DOHH2 (cell line): ENCODE measurements at regions not wholly inside any gene's neighbourhood (a gene's known extent, or its start where the extent isn't known, plus 50 kb on each side); places are given as distances from the start of the nearest gene placed in this dataset.

Experiments used
- H3F3A ChIP-seq: fragments of 200-600 bp; sonication (generic), shearing (Covaris generic); 2 replicates; pipeline ENCODE4 v1.6.0; 2016; ENCODE audit warnings: antibody characterized with exemption, mild to moderate bottlenecking; ENCODE audit not compliant: control insufficient read depth, insufficient read depth
- H3K27ac ChIP-seq: fragments of 200-600 bp; sonication (generic); 2 replicates; pipeline ENCODE4 v1.5.1; 2014; ENCODE audit warnings: low read depth, mild to moderate bottlenecking, low read length, moderate library complexity
- H3K27me3 ChIP-seq: fragments of 200-600 bp; sonication (generic); 2 replicates; pipeline ENCODE4 v1.6.1; 2014; ENCODE audit warnings: mild to moderate bottlenecking, low read length, mixed read lengths; ENCODE audit not compliant: control insufficient read depth
- H3K36me3 ChIP-seq: fragments of 200-600 bp; sonication (generic); 2 replicates; pipeline ENCODE4 v1.6.1; 2014; ENCODE audit warnings: mild to moderate bottlenecking, low read length, moderate library complexity, mixed read lengths; ENCODE audit not compliant: control insufficient read depth
- H3K4me1 ChIP-seq: fragments of 200-600 bp; sonication (generic); 2 replicates; pipeline ENCODE4 v1.6.1; 2014; ENCODE audit warnings: mild to moderate bottlenecking, low read length, mixed read lengths; ENCODE audit not compliant: control insufficient read depth
- H3K4me2 ChIP-seq: fragments of 200-600 bp; sonication (generic); 2 replicates; pipeline ENCODE4 v1.6.0; 2014; ENCODE audit warnings: mild to moderate bottlenecking, low read length, moderate library complexity
- H3K4me3 ChIP-seq: fragments of 200-600 bp; sonication (generic); 2 replicates; pipeline ENCODE4 v1.5.1; 2014; ENCODE audit warnings: mild to moderate bottlenecking, low read length, mixed read lengths
- H3K79me2 ChIP-seq: fragments of 200-600 bp; sonication (generic); 2 replicates; pipeline ENCODE4 v1.6.1; 2014; ENCODE audit warnings: mild to moderate bottlenecking, low read length, mixed read lengths; ENCODE audit not compliant: control insufficient read depth
- H3K9me2 ChIP-seq: fragments of 200-600 bp; sonication (generic); replicated peaks from 2 replicates; pipeline ENCODE4 v1.6.1; 2014; ENCODE audit warnings: mild to moderate bottlenecking, low read length, mixed read lengths; ENCODE audit not compliant: control insufficient read depth
- H3K9me3 ChIP-seq: fragments of 200-600 bp; sonication (generic); 2 replicates; pipeline ENCODE4 v1.6.1; 2014; ENCODE audit warnings: antibody characterized with exemption, low read length, mixed read lengths; ENCODE audit not compliant: control insufficient read depth, insufficient read depth
- H4K20me1 ChIP-seq: fragments of 200-600 bp; sonication (generic); 2 replicates; pipeline ENCODE4 v1.6.0; 2014; ENCODE audit warnings: low read depth, mild to moderate bottlenecking, antibody characterized with exemption, low read length, moderate library complexity; ENCODE audit not compliant: control insufficient read depth, insufficient read depth
- CTCF ChIP-seq: fragments of 200-600 bp; sonication (generic); IDR thresholded peaks from one replicate; pipeline ENCODE4 v1.5.1; 2014; ENCODE audit warnings: antibody characterized with exemption, mild to moderate bottlenecking, low read depth, low read length; ENCODE audit not compliant: poor library complexity, severe bottlenecking
- EZH2phosphoT487 ChIP-seq: fragments of 200-600 bp; sonication (generic); IDR thresholded peaks from 2 replicates; pipeline ENCODE4 v1.6.1; 2017; ENCODE audit warnings: borderline replicate concordance, mild to moderate bottlenecking, antibody characterized with exemption, low read length, moderate library complexity, mixed read lengths

GRCh38 chr1:209095627-209096595, 487.6 kb upstream of the CAMK1G start:
- H3K4me2 ChIP-seq, result no peak overlapping the region
- no peaks in the 10 kb centered on the region for H4K20me1 ChIP-seq
- H3K4me1 ChIP-seq, result no peaks in the 10 kb centered on the region
- H3K9me2 ChIP-seq, result peaks cover 2% of the 10 kb centered on the region
- no peaks in the 10 kb centered on the region for H3K36me3 ChIP-seq
- no peaks in the 10 kb centered on the region for H3K27me3 ChIP-seq
- no peak overlapping the region for H3K27ac ChIP-seq
- no peaks in the 10 kb centered on the region for H3F3A ChIP-seq
- no peak for TF ChIP-seq CTCF
- no peak for TF ChIP-seq EZH2phosphoT487
- H3K79me2 ChIP-seq, result no peaks in the 10 kb centered on the region
- H3K9me3 ChIP-seq, result no peaks in the 10 kb centered on the region
- no peak overlapping the region for H3K4me3 ChIP-seq

- Histone ChIP-seq H3K4me1 (no peaks in the 10 kb centered on the region), H3K27ac (no peak overlapping the region), H3K9me3 (no peaks in the 10 kb centered on the region), H3K9me2 (no peaks in the 10 kb centered on the region; the same call in 1 of the 2 replicates), H3K36me3 (no peaks in the 10 kb centered on the region), H3K4me2 (no peak overlapping the region), H3K27me3 (no peaks in the 10 kb centered on the region), H3K79me2 (no peaks in the 10 kb centered on the region), H3K4me3 (no peak overlapping the region), H4K20me1 (no peaks in the 10 kb centered on the region), H3F3A (no peaks in the 10 kb centered on the region)
- TF ChIP-seq EZH2phosphoT487, result no peak
- no peak for TF ChIP-seq CTCF
Observed at GRCh38 chr1:209100460-209100859, 483.1 kb upstream of the CAMK1G start.

- Histone ChIP-seq H3K9me2 (no peaks in the 10 kb centered on the region; the same call in 1 of the 2 replicates), H3K36me3 (no peaks in the 10 kb centered on the region), H3K4me2 (no peak overlapping the region), H3K79me2 (no peaks in the 10 kb centered on the region), H3K9me3 (no peaks in the 10 kb centered on the region), H3K27me3 (no peaks in the 10 kb centered on the region), H3K4me1 (no peaks in the 10 kb centered on the region), H3F3A (no peaks in the 10 kb centered on the region), H3K27ac (no peak overlapping the region), H3K4me3 (no peak overlapping the region), H4K20me1 (no peaks in the 10 kb centered on the region)
- no peak for TF ChIP-seq CTCF
- TF ChIP-seq EZH2phosphoT487, result no peak
Observed at GRCh38 chr1:209101106-209101505, 482.4 kb upstream of the CAMK1G start.
